ENCODE measurements at regions not wholly inside any gene's neighbourhood (a gene's known extent, or its start where the extent isn't known, plus 50 kb on each side); places are given as distances from the start of the nearest gene placed in this dataset.

DNA sequence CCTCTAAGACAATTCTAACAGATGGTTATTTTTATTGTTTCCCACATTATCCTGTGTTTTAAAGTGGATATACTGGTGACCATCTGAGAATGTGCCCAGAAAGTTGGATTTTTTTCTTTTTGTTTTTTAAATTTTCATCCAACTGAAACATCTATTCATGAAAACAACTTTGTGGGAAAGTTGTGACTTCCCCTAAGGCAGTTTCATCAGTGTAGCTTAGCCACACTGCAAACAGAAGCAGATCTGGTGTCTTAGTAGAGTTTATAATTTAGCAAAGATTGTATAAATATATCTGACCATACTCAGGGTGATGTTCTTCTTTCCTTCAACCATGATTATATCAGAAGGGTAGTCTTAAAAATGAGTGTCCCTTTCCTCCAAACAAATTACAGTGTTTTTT, 1241.3 kb downstream of the MAT2B start:
- Mint-ChIP-seq H3K4me3 (no peak overlapping the region), H3K9me3 (no peaks in the 10 kb centered on the region), H3K36me3 (no peaks in the 10 kb centered on the region), H3K4me1 (no peaks in the 10 kb centered on the region), H3K27ac (no peak overlapping the region), H3K27me3 (no peaks in the 10 kb centered on the region)
- no peak for ATAC-seq

DNA sequence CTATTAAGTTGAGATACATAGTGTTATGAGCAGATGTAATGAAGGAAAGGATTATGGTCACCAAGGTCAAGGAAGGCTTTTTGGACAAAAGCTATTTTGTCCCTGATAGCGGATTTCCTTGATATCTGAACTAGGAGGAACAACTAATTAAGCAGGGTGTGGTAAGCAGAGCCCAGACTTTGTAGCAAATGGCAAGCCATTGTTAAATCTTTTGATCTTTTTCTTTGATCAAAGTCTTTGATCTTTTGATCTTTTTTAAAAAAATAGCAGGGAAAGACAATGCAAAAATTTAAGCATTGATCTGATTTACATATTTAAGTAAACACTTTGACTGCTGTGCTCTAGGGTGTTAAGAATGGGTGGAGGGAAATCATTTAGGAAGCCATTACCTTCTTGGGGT, 1242.0 kb downstream of the MAT2B start:
- Mint-ChIP-seq H3K4me3 (no peak overlapping the region), H3K27me3 (no peaks in the 10 kb centered on the region), H3K9me3 (no peaks in the 10 kb centered on the region), H3K36me3 (no peaks in the 10 kb centered on the region), H3K27ac (no peak overlapping the region), H3K4me1 (no peaks in the 10 kb centered on the region)
- no peak for ATAC-seq

DNA sequence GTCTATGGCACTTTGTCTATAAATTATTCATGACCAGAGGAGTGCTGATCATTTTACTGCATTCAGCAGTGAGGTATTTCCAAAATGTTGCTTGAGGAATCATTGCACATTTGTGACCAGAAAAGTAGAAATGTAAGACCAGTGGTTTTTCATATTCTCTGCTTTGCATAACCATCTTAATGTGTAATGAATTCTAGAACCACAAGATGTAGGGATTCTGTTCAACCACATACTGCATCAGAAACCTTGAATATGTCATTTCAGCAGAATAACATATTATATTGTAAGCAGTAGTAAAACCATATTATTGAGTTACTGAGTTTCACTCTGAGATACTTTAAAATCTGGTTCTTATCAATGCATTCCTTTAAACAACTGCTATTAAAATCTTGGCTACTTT, 1243.4 kb downstream of the MAT2B start:
- H3K4me3 Mint-ChIP-seq: no peak overlapping the region
- H3K4me1 Mint-ChIP-seq: no peaks in the 10 kb centered on the region
- no peaks in the 10 kb centered on the region for H3K9me3 Mint-ChIP-seq
- no peaks in the 10 kb centered on the region for H3K27me3 Mint-ChIP-seq
- no peak for ATAC-seq
- H3K36me3 Mint-ChIP-seq: no peaks in the 10 kb centered on the region
- H3K27ac Mint-ChIP-seq: no peak overlapping the region

GRCh38 chr5:164753434-164753833, 1248.0 kb downstream of the MAT2B start:
- Mint-ChIP-seq H3K27ac (no peak overlapping the region), H3K4me1 (no peaks in the 10 kb centered on the region), H3K27me3 (no peaks in the 10 kb centered on the region), H3K9me3 (no peaks in the 10 kb centered on the region), H3K36me3 (no peaks in the 10 kb centered on the region), H3K4me3 (no peak overlapping the region)
- ATAC-seq: peak; percentile 31

DNA sequence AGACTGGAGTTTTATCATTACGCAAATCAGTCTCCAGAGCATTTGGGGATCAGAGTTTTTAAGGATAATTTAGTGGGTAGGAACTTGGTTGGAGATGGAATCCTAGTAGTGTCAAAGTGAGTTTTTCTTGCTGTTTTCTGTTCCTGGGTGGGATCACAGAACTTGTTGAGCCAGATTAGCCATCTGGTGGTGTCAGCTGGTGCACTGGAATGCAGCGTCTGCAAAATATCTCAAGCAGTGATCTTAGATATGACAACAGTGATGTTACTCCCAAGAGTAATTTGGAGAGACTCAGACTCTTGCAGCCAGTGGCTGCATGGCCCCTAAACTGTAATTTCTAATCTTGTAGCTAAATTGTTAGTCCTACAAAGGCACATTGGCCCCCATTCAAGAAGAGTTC, 1257.8 kb downstream of the MAT2B start:
- peaks cover 3% of the 10 kb centered on the region for H3K9me3 Mint-ChIP-seq

GRCh38 chr5:164772122-164772521, 1266.7 kb downstream of the MAT2B start:
- Mint-ChIP-seq H3K36me3 (no peaks in the 10 kb centered on the region), H3K9me3 (peaks cover 6% of the 10 kb centered on the region)

More for the DNA sequence above, 1257.8 kb downstream of the MAT2B start:
- ATAC-seq: no peak
- Mint-ChIP-seq H3K27ac (no peak overlapping the region), H3K4me3 (no peak overlapping the region), H3K27me3 (no peaks in the 10 kb centered on the region), H3K4me1 (no peaks in the 10 kb centered on the region), H3K36me3 (no peaks in the 10 kb centered on the region)

DNA sequence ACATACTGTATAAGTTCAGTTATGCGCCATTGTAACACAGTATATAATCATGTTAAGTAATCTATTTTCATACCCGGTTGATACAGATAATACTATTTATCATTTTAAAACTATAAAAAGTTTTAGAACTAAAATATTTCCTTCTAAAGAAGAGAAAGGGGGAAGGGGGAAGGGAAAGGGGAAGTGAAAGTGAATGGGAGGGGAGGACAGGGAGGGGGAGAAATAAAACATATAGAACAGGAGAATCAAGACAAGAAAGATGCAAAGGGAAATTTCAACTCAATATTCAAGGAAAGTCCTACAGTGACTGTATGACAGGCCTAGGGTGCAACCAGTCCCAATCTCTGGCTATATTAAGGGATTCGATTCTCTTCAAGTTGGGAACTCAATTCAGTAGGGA, 1278.8 kb downstream of the MAT2B start:
- Mint-ChIP-seq H3K27ac (no peak overlapping the region), H3K9me3 (no peaks in the 10 kb centered on the region), H3K4me3 (no peak overlapping the region), H3K36me3 (no peaks in the 10 kb centered on the region), H3K4me1 (no peaks in the 10 kb centered on the region), H3K27me3 (no peaks in the 10 kb centered on the region)
- no peak for ATAC-seq

More at GRCh38 chr5:164772122-164772521, 1266.7 kb downstream of the MAT2B start:
- Mint-ChIP-seq H3K4me3 (no peak overlapping the region), H3K27me3 (no peaks in the 10 kb centered on the region), H3K4me1 (no peaks in the 10 kb centered on the region), H3K27ac (no peak overlapping the region)
- ATAC-seq: no peak

- Mint-ChIP-seq H3K27me3 (no peaks in the 10 kb centered on the region), H3K9me3 (peaks cover 6% of the 10 kb centered on the region), H3K36me3 (no peaks in the 10 kb centered on the region), H3K4me1 (no peaks in the 10 kb centered on the region), H3K4me3 (no peak overlapping the region), H3K27ac (no peak overlapping the region)
- no peak for ATAC-seq
Measured at GRCh38 chr5:164798110-164798509, 1292.7 kb downstream of the MAT2B start.

GRCh38 chr5:164799391-164799790, 1294.0 kb downstream of the MAT2B start:
- Mint-ChIP-seq H3K4me3 (no peak overlapping the region), H3K27me3 (no peaks in the 10 kb centered on the region), H3K36me3 (no peaks in the 10 kb centered on the region)

DNA sequence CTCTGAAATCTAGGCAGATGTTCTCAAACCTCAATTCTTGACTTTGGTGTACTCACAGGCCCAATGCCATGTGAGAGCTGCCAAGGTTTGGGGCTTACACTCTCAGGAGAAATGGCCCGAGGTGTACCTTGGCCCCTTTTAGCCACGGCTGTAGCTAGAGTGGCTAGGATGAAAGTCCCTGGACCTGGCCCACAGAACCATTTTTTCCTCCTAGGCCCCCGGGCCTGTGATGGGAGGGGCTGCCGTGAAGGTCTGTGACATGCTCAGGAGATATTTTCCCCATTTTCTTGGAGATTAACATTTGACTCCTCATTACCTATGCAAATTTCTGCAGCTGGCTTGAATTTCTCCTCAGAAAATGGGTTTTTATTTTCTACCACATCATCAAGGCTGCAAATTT, 1296.5 kb downstream of the MAT2B start:
- no peak overlapping the region for H3K27ac Mint-ChIP-seq
- no peaks in the 10 kb centered on the region for H3K27me3 Mint-ChIP-seq
- no peaks in the 10 kb centered on the region for H3K4me1 Mint-ChIP-seq
- peaks cover 9% of the 10 kb centered on the region for H3K9me3 Mint-ChIP-seq
- H3K4me3 Mint-ChIP-seq: no peak overlapping the region
- no peaks in the 10 kb centered on the region for H3K36me3 Mint-ChIP-seq
- no peak for ATAC-seq

More at GRCh38 chr5:164799391-164799790, 1294.0 kb downstream of the MAT2B start:
- Mint-ChIP-seq H3K4me1 (no peaks in the 10 kb centered on the region), H3K9me3 (peaks cover 9% of the 10 kb centered on the region), H3K27ac (no peak overlapping the region)
- ATAC-seq: no peak

- H3K36me3 Mint-ChIP-seq: no peaks in the 10 kb centered on the region
Measured at GRCh38 chr5:164809821-164810220, 1304.4 kb downstream of the MAT2B start.

GRCh38 chr5:164818445-164818844, 1313.0 kb downstream of the MAT2B start:
- H3K36me3 Mint-ChIP-seq: no peaks in the 10 kb centered on the region
- no peaks in the 10 kb centered on the region for H3K4me1 Mint-ChIP-seq
- ATAC-seq: peak; percentile 27
- no peak overlapping the region for H3K27ac Mint-ChIP-seq
- H3K27me3 Mint-ChIP-seq: no peaks in the 10 kb centered on the region
- peaks cover 2% of the 10 kb centered on the region for H3K9me3 Mint-ChIP-seq
- no peak overlapping the region for H3K4me3 Mint-ChIP-seq

More at GRCh38 chr5:164809821-164810220, 1304.4 kb downstream of the MAT2B start:
- no peak overlapping the region for H3K4me3 Mint-ChIP-seq
- H3K9me3 Mint-ChIP-seq: no peaks in the 10 kb centered on the region
- ATAC-seq: no peak
- H3K27ac Mint-ChIP-seq: no peak overlapping the region
- H3K27me3 Mint-ChIP-seq: no peaks in the 10 kb centered on the region
- H3K4me1 Mint-ChIP-seq: no peaks in the 10 kb centered on the region

DNA sequence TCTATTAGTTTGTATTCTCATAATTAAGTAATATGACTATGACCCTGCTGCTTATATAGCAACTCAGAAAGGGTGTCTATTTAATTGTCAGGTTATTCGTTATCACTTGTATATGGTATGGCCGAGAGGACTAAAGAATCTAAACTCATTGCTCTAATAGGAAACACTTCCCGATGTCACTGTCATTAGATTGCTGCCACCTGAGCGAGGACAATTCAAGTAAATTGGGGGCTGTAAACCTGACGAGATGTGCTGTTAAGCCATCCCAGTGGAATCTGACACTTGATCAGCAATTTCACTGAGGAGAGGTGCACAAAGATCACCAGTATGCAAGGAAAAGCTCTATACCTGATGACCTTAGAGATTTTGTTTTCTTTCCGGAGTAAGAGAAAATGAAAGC, 1319.3 kb downstream of the MAT2B start:
- Mint-ChIP-seq H3K27me3 (no peaks in the 10 kb centered on the region), H3K27ac (no peak overlapping the region), H3K4me3 (no peak overlapping the region), H3K4me1 (no peaks in the 10 kb centered on the region), H3K9me3 (no peaks in the 10 kb centered on the region), H3K36me3 (no peaks in the 10 kb centered on the region)
- ATAC-seq: no peak

GRCh38 chr5:164832516-164832915, 1327.1 kb downstream of the MAT2B start:
- Mint-ChIP-seq H3K9me3 (no peaks in the 10 kb centered on the region), H3K4me3 (no peak overlapping the region), H3K36me3 (no peaks in the 10 kb centered on the region), H3K27me3 (no peaks in the 10 kb centered on the region), H3K4me1 (no peaks in the 10 kb centered on the region), H3K27ac (no peak overlapping the region)
- no peak for ATAC-seq

GRCh38 chr5:164844348-164844747, 1338.9 kb downstream of the MAT2B start:
- Mint-ChIP-seq H3K9me3 (peaks cover 5% of the 10 kb centered on the region), H3K4me3 (no peak overlapping the region), H3K4me1 (no peaks in the 10 kb centered on the region), H3K27me3 (no peaks in the 10 kb centered on the region), H3K36me3 (no peaks in the 10 kb centered on the region), H3K27ac (no peak overlapping the region)
- no peak for ATAC-seq

DNA sequence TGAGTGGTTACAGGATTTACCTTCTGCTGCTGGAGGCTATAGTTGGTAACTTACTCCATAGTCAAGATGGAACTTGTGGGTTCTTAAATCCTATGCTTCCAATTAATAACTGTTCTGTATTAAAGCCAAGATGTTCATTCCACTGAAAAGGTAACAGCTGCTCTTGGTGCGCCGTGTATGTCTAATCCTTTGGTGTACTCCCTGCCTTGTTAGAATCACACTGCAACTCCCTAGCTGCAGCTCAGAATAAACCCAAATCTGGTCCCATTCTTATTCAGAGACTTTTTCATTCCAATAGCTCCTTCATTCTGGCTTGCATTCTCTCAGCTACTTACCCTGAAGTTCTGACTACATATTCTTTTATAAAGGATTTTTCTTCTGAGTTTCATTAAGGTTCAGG, 1355.5 kb downstream of the MAT2B start:
- no peaks in the 10 kb centered on the region for H3K27me3 Mint-ChIP-seq
- no peak overlapping the region for H3K27ac Mint-ChIP-seq
- ATAC-seq: no peak
- H3K9me3 Mint-ChIP-seq: peaks cover 5% of the 10 kb centered on the region
- H3K36me3 Mint-ChIP-seq: no peaks in the 10 kb centered on the region
- no peaks in the 10 kb centered on the region for H3K4me1 Mint-ChIP-seq
- H3K4me3 Mint-ChIP-seq: no peak overlapping the region

- Mint-ChIP-seq H3K9me3 (peaks cover 5% of the 10 kb centered on the region), H3K36me3 (no peaks in the 10 kb centered on the region), H3K4me3 (no peak overlapping the region), H3K4me1 (no peaks in the 10 kb centered on the region), H3K27ac (no peak overlapping the region), H3K27me3 (no peaks in the 10 kb centered on the region)
- no peak for ATAC-seq
Measured at GRCh38 chr5:164861610-164862009, 1356.2 kb downstream of the MAT2B start.
